ENCODE measurements at regions not wholly inside any gene's neighbourhood (a gene's known extent, or its start where the extent isn't known, plus 50 kb on each side); places are given as distances from the start of the nearest gene placed in this dataset.

DNA sequence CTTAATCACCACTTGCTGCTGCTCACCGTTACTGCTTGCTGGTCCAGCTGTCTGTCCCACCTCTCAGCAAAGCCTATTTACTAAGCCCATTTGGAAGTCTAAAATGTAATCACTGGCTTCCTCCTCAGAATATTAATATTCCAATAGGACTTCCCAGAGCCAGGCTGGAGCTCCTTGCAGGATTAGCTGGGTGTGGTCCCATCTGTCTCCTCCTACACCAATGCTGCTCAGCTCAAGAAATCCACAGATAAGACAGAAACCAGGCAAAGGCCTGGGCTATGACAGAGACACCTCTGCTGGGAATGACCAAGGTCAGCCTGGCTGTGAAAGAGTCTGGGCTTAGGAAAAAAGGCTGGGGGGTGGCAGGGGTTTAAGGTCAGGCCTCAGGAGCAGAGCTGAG, 317.8 kb downstream of the BUD13 start:
- TF ChIP-seq ZC3H10 (CRISPR knock-in tag; IDR thresholded peaks at IDR 0.05) (no peak), CSDC2 (CRISPR knock-in tag; IDR thresholded peaks at IDR 0.05) (no peak), ZNF70 (CRISPR knock-in tag; IDR thresholded peaks at IDR 0.05) (no peak), ZNF565 (CRISPR knock-in tag; conservative IDR thresholded peaks at IDR 0.05; ENCODE audit: low read depth) (no peak), ESRRG (CRISPR knock-in tag; IDR thresholded peaks at IDR 0.05) (no peak), TSHZ2 (CRISPR knock-in tag; IDR thresholded peaks at IDR 0.05) (no peak), ZFP30 (CRISPR knock-in tag; IDR thresholded peaks at IDR 0.05) (no peak), ARNTL (CRISPR knock-in tag; IDR thresholded peaks at IDR 0.05; ENCODE audit: borderline replicate concordance, low read depth) (no peak), ZNF8 (CRISPR knock-in tag; IDR thresholded peaks at IDR 0.05) (no peak), ZFP3 (CRISPR knock-in tag; IDR thresholded peaks at IDR 0.05) (no peak)
